ENCODE measurements at regions not wholly inside any gene's neighbourhood (a gene's known extent, or its start where the extent isn't known, plus 50 kb on each side); places are given as distances from the start of the nearest gene placed in this dataset. TPM values are rescaled to one million over a fixed set of nuclear protein-coding genes. Genes with fewer than 3 reads are reported as not detected.

GRCh38 chr11:70944636-70945035, 307.7 kb downstream of the SHANK2 start:
- DNase-seq (ENCODE audit: low read depth in 4 of 6, low spot score in 6 of 6) = no peak
- H3K9me3 ChIP-seq (ENCODE audit: control insufficient read depth, insufficient read depth, low read length) = no peaks in the 10 kb centered on the region
- H3K4me1 ChIP-seq (ENCODE audit: control insufficient read depth, insufficient read depth, low read length) = peaks cover 16% of the 10 kb centered on the region
- WGBS (ENCODE audit: insufficient coverage) = 100% methylated on average over 1 of the region's 2 CpGs
- H3K36me3 ChIP-seq (ENCODE audit: control insufficient read depth, insufficient read depth, low read length) = no peaks in the 10 kb centered on the region
- peaks cover 5% of the 10 kb centered on the region for H3K27me3 ChIP-seq (ENCODE audit: control insufficient read depth, insufficient read depth, low read length)
- no peak overlapping the region for H3K27ac ChIP-seq (ENCODE audit: low read depth, low read length)
- no peak overlapping the region for H3K4me3 ChIP-seq (ENCODE audit: low read depth, low read length)

DNA sequence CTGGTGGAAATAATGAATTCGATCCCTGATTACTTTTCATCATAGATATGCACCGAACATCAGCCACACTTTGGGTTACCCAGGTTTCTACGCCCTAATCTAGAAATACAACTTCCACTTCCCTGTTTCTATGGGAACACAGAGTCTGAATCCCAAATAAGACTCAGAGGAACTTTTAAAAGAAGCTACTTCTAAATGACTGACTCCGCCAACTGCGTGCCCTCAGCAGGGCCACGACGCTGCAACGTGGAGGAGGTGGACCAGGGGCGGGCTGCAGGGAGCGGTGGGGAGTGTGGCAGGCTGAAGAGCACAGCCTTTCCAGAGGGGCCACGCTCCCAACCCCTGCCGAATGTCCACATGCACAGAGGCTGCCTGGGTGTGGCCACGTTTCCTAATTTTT, 304.0 kb downstream of the SHANK2 start:
- 44% methylated on average over 6 of the region's 13 CpGs for WGBS (ENCODE audit: insufficient coverage)
- no peaks in the 10 kb centered on the region for H3K36me3 ChIP-seq (ENCODE audit: control insufficient read depth, insufficient read depth, low read length)

GRCh38 chr11:70948855-70949531, 303.4 kb downstream of the SHANK2 start:
- WGBS (ENCODE audit: insufficient coverage) = 37% methylated on average over 17 of the region's 19 CpGs
- Histone ChIP-seq H3K9me3 (ENCODE audit: control insufficient read depth, insufficient read depth, low read length) (no peaks in the 10 kb centered on the region), H3K27me3 (ENCODE audit: control insufficient read depth, insufficient read depth, low read length) (peaks cover 5% of the 10 kb centered on the region), H3K27ac (ENCODE audit: low read depth, low read length) (no peak overlapping the region), H3K4me3 (ENCODE audit: low read depth, low read length) (no peak overlapping the region), H3K36me3 (ENCODE audit: control insufficient read depth, insufficient read depth, low read length) (no peaks in the 10 kb centered on the region), H3K4me1 (ENCODE audit: control insufficient read depth, insufficient read depth, low read length) (peaks cover 38% of the 10 kb centered on the region)
- DNase-seq (ENCODE audit: low read depth in 4 of 6, low spot score in 6 of 6) = peak in 2 of 6 donors; percentile 51 to 72

More for the DNA sequence above, 304.0 kb downstream of the SHANK2 start:
- Histone ChIP-seq H3K4me1 (ENCODE audit: control insufficient read depth, insufficient read depth, low read length) (peaks cover 32% of the 10 kb centered on the region), H3K4me3 (ENCODE audit: low read depth, low read length) (no peak overlapping the region), H3K27ac (ENCODE audit: low read depth, low read length) (no peak overlapping the region), H3K9me3 (ENCODE audit: control insufficient read depth, insufficient read depth, low read length) (no peaks in the 10 kb centered on the region), H3K27me3 (ENCODE audit: control insufficient read depth, insufficient read depth, low read length) (peaks cover 5% of the 10 kb centered on the region)
- peak in 2 of 6 donors; percentile 25 to 43 for DNase-seq (ENCODE audit: low read depth in 4 of 6, low spot score in 6 of 6)

DNA sequence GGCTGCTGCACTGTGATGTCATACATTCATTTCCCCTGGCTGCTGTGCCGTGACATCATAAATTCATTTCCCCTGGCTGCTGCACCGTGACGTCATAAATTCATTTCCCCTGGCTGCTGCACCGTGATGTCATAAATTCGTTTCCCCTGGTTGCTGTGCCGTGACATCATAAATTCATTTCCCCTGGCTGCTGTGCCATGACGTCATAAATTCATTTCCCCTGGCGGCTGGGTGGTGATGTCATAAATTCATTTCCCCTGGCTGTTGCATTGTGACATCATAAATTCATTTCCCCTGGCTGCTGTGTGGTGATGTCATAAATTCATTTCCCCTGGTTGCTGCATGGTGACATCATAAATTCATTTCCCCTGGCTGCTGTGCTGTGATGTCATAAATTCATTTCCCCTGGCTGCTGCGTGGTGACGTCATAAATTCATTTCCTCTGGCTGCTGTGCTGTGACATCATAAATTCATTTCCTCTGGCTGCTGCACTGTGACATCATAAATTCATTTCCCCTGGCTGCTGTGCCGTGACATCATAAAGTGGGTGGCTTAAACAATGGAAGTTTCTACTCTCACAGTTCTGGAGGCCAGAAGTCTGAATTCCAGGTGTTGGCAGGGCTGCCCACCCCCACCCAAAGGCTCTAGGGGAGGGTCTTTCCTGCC, 301.1 kb downstream of the SHANK2 start:
- Histone ChIP-seq H3K4me1 (ENCODE audit: control insufficient read depth, insufficient read depth, low read length) (peaks cover 46% of the 10 kb centered on the region), H3K9me3 (ENCODE audit: control insufficient read depth, insufficient read depth, low read length) (no peaks in the 10 kb centered on the region), H3K36me3 (ENCODE audit: control insufficient read depth, insufficient read depth, low read length) (no peaks in the 10 kb centered on the region), H3K27me3 (ENCODE audit: control insufficient read depth, insufficient read depth, low read length) (peaks cover 2% of the 10 kb centered on the region), H3K27ac (ENCODE audit: low read depth, low read length) (no peak overlapping the region), H3K4me3 (ENCODE audit: low read depth, low read length) (no peak overlapping the region)
- 90% methylated on average over 10 of the region's 11 CpGs for WGBS (ENCODE audit: insufficient coverage)
- no peak for DNase-seq (ENCODE audit: low read depth in 4 of 6, low spot score in 6 of 6)

GRCh38 chr11:70952191-70952590, 300.2 kb downstream of the SHANK2 start:
- Histone ChIP-seq H3K27me3 (ENCODE audit: control insufficient read depth, insufficient read depth, low read length) (peaks cover 2% of the 10 kb centered on the region), H3K4me3 (ENCODE audit: low read depth, low read length) (no peak overlapping the region), H3K4me1 (ENCODE audit: control insufficient read depth, insufficient read depth, low read length) (peaks cover 46% of the 10 kb centered on the region), H3K9me3 (ENCODE audit: control insufficient read depth, insufficient read depth, low read length) (no peaks in the 10 kb centered on the region), H3K27ac (ENCODE audit: low read depth, low read length) (no peak overlapping the region), H3K36me3 (ENCODE audit: control insufficient read depth, insufficient read depth, low read length) (no peaks in the 10 kb centered on the region)
- WGBS (ENCODE audit: insufficient coverage) = 53% methylated on average over 4 of the region's 8 CpGs
- peak in 1 of 6 donors; percentile 78 for DNase-seq (ENCODE audit: low read depth in 4 of 6, low spot score in 6 of 6)

GRCh38 chr11:70953720-70954119, 298.7 kb downstream of the SHANK2 start:
- no peak for DNase-seq (ENCODE audit: low read depth in 4 of 6, low spot score in 6 of 6)
- no peak overlapping the region for H3K27ac ChIP-seq (ENCODE audit: low read depth, low read length)
- H3K4me3 ChIP-seq (ENCODE audit: low read depth, low read length) = no peak overlapping the region
- no peaks in the 10 kb centered on the region for H3K27me3 ChIP-seq (ENCODE audit: control insufficient read depth, insufficient read depth, low read length)
- H3K9me3 ChIP-seq (ENCODE audit: control insufficient read depth, insufficient read depth, low read length) = no peaks in the 10 kb centered on the region
- 86% methylated on average over 1 of the region's 6 CpGs for WGBS (ENCODE audit: insufficient coverage)
- no peaks in the 10 kb centered on the region for H3K36me3 ChIP-seq (ENCODE audit: control insufficient read depth, insufficient read depth, low read length)
- H3K4me1 ChIP-seq (ENCODE audit: control insufficient read depth, insufficient read depth, low read length) = peaks cover 42% of the 10 kb centered on the region

- Histone ChIP-seq H3K36me3 (ENCODE audit: control insufficient read depth, insufficient read depth, low read length) (no peaks in the 10 kb centered on the region), H3K27ac (ENCODE audit: low read depth, low read length) (no peak overlapping the region), H3K4me1 (ENCODE audit: control insufficient read depth, insufficient read depth, low read length) (peaks cover 35% of the 10 kb centered on the region), H3K27me3 (ENCODE audit: control insufficient read depth, insufficient read depth, low read length) (no peaks in the 10 kb centered on the region), H3K4me3 (ENCODE audit: low read depth, low read length) (no peak overlapping the region), H3K9me3 (ENCODE audit: control insufficient read depth, insufficient read depth, low read length) (no peaks in the 10 kb centered on the region)
- DNase-seq (ENCODE audit: low read depth in 4 of 6, low spot score in 6 of 6) = peak in 2 of 6 donors; percentile 28 to 41
- 74% methylated on average over 9 of the region's 10 CpGs for WGBS (ENCODE audit: insufficient coverage)
Measured at GRCh38 chr11:70954471-70954870, 297.9 kb downstream of the SHANK2 start.

Small RNA genes in the stretch of these regions (small RNA-seq; reads per million reads assigned to genes)
- gene MIR3664 (ENCODE audit: low replicate concordance) (0.08 reads per million), gene RF00019 (ENCODE audit: low replicate concordance) (not detected)
